Mesendoderm (in vitro differentiated cells): ENCODE measurements at regions not wholly inside any gene's neighbourhood (a gene's known extent, or its start where the extent isn't known, plus 50 kb on each side); places are given as distances from the start of the nearest gene placed in this dataset.

Experiments used
- DNase-seq: peaks from one replicate; pipeline ENCODE4 v3.0.0; 2013
- H2AK5ac ChIP-seq: 2 replicates; pipeline ENCODE4 v1.6.1; 2013; ENCODE audit warnings: low read length, inconsistent platforms
- H2BK120ac ChIP-seq: 2 replicates; pipeline ENCODE4 v1.6.1; 2013; ENCODE audit warnings: low read depth, mild to moderate bottlenecking, low read length, moderate library complexity, mixed read lengths
- H2BK15ac ChIP-seq: replicated peaks from 2 replicates; pipeline ENCODE4 v1.6.1; 2013; ENCODE audit warnings: low read depth, mild to moderate bottlenecking, moderate library complexity
- H2BK5ac ChIP-seq: 2 replicates; pipeline ENCODE4 v1.6.1; 2013; ENCODE audit warnings: low read length, inconsistent platforms
- H3K18ac ChIP-seq: 2 replicates; pipeline ENCODE4 v1.6.1; 2013; ENCODE audit warnings: mild to moderate bottlenecking, low read length, mixed read lengths
- H3K23ac ChIP-seq: one replicate; pipeline ENCODE4 v1.6.1; 2013; ENCODE audit warnings: low read length
- H3K27ac ChIP-seq: 2 replicates; pipeline ENCODE4 v1.5.1; 2013; ENCODE audit warnings: low read depth, mild to moderate bottlenecking, inconsistent platforms, low read length, moderate library complexity
- H3K27me3 ChIP-seq: 2 replicates; pipeline ENCODE4 v1.6.1; 2013; ENCODE audit warnings: low read length, control low read depth, mild to moderate bottlenecking, inconsistent platforms; ENCODE audit not compliant: insufficient read depth, poor library complexity
- H3K36me3 ChIP-seq: 2 replicates; pipeline ENCODE4 v1.6.1; 2013; ENCODE audit warnings: low read length, inconsistent platforms; ENCODE audit not compliant: control insufficient read depth, insufficient read depth
- H3K4ac ChIP-seq: one replicate; pipeline ENCODE4 v1.6.1; 2013; ENCODE audit warnings: low read depth, mild to moderate bottlenecking, low read length, moderate library complexity
- H3K4me1 ChIP-seq: 2 replicates; pipeline ENCODE4 v1.6.1; 2013; ENCODE audit warnings: low read depth, low read length, inconsistent platforms; ENCODE audit not compliant: control insufficient read depth
- H3K4me2 ChIP-seq: 2 replicates; pipeline ENCODE4 v1.6.1; 2013; ENCODE audit warnings: low read length
- H3K4me3 ChIP-seq: 2 replicates; pipeline ENCODE4 v1.5.1; 2013; ENCODE audit warnings: mild to moderate bottlenecking, low read length
- H3K56ac ChIP-seq: one replicate; pipeline ENCODE4 v1.6.1; 2013; ENCODE audit warnings: low read length
- H3K79me1 ChIP-seq: 2 replicates; pipeline ENCODE4 v1.6.1; 2013; ENCODE audit warnings: low read length, inconsistent platforms
- H3K79me2 ChIP-seq: 2 replicates; pipeline ENCODE4 v1.6.1; 2013; ENCODE audit warnings: mild to moderate bottlenecking, low read length; ENCODE audit not compliant: control insufficient read depth, insufficient read depth
- H3K9ac ChIP-seq: 2 replicates; pipeline ENCODE4 v1.6.1; 2013; ENCODE audit warnings: low read length, inconsistent platforms
- H4K5ac ChIP-seq: one replicate; pipeline ENCODE4 v1.6.1; 2013; ENCODE audit warnings: low read length
- H4K8ac ChIP-seq: one replicate; pipeline ENCODE4 v1.6.1; 2013; ENCODE audit warnings: low read depth, mild to moderate bottlenecking, control low read depth, low read length, moderate library complexity
- WGBS: extraction: QIAGEN DNeasy Blood & Tissue Kit; methylation state at CpG from one replicate; pipeline ENCODE4 v1.1.7; 2013; ENCODE audit warnings: low lambda C conversion rate, missing lambda C conversion rate; ENCODE audit not compliant: insufficient coverage; ENCODE audit errors: extremely low coverage; 5-methylcytosine and 5-hydroxymethylcytosine counted together

- Histone ChIP-seq H3K27ac (no peak overlapping the region), H3K56ac (no peak overlapping the region), H3K27me3 (no peaks in the 10 kb centered on the region), H2BK15ac (no peak overlapping the region), H3K79me2 (no peaks in the 10 kb centered on the region), H3K36me3 (no peaks in the 10 kb centered on the region), H3K79me1 (no peaks in the 10 kb centered on the region), H3K23ac (no peak overlapping the region), H2AK5ac (no peak overlapping the region), H3K4me1 (no peaks in the 10 kb centered on the region), H3K4me3 (no peak overlapping the region), H2BK120ac (no peak overlapping the region), H2BK5ac (no peak overlapping the region), H3K9ac (no peak overlapping the region), H3K4ac (no peak overlapping the region), H4K8ac (no peak overlapping the region), H4K5ac (no peak overlapping the region), H3K18ac (no peak overlapping the region), H3K4me2 (no peak overlapping the region)
- no peak for DNase-seq
- WGBS, result no CpG with 5 or more reads among the region's 4 CpGs
Measured at GRCh38 chr16:79456036-79456435, 144.5 kb downstream of the MAF start.

- H2BK120ac ChIP-seq, result no peak overlapping the region
- H4K5ac ChIP-seq, result no peak overlapping the region
- H3K27ac ChIP-seq, result no peak overlapping the region
- no peak overlapping the region for H3K23ac ChIP-seq
- no peak overlapping the region for H3K9ac ChIP-seq
- no peak overlapping the region for H2BK15ac ChIP-seq
- no peak overlapping the region for H3K4me3 ChIP-seq
- WGBS, result no CpG with 5 or more reads among the region's 8 CpGs
- H2BK5ac ChIP-seq, result no peak overlapping the region
- H3K79me2 ChIP-seq, result no peaks in the 10 kb centered on the region
- H3K4ac ChIP-seq, result no peak overlapping the region
- no peaks in the 10 kb centered on the region for H3K27me3 ChIP-seq
- no peak for DNase-seq
- H2AK5ac ChIP-seq, result no peak overlapping the region
- no peaks in the 10 kb centered on the region for H3K79me1 ChIP-seq
- no peaks in the 10 kb centered on the region for H3K36me3 ChIP-seq
- H3K18ac ChIP-seq, result no peak overlapping the region
- no peak overlapping the region for H4K8ac ChIP-seq
- H3K4me1 ChIP-seq, result no peaks in the 10 kb centered on the region
- no peak overlapping the region for H3K56ac ChIP-seq
- H3K4me2 ChIP-seq, result no peak overlapping the region
Measured at GRCh38 chr16:79452671-79453070, 147.9 kb downstream of the MAF start.

GRCh38 chr16:79451196-79451816 is 149.2 kb downstream of the MAF start:
- WGBS, result no CpG with 5 or more reads among the region's 4 CpGs
- Histone ChIP-seq H2BK15ac (no peak overlapping the region), H3K79me1 (no peaks in the 10 kb centered on the region), H3K23ac (no peak overlapping the region), H4K5ac (no peak overlapping the region), H3K56ac (no peak overlapping the region), H3K4me3 (no peak overlapping the region), H3K79me2 (no peaks in the 10 kb centered on the region), H3K18ac (no peak overlapping the region), H4K8ac (no peak overlapping the region), H2AK5ac (no peak overlapping the region), H3K4me2 (no peak overlapping the region), H3K27me3 (no peaks in the 10 kb centered on the region), H3K36me3 (no peaks in the 10 kb centered on the region), H3K4ac (no peak overlapping the region), H3K9ac (no peak overlapping the region), H3K27ac (no peak overlapping the region), H2BK5ac (no peak overlapping the region), H3K4me1 (no peaks in the 10 kb centered on the region), H2BK120ac (no peak overlapping the region)
- no peak for DNase-seq

- no peak for DNase-seq
- no peak overlapping the region for H3K4me2 ChIP-seq
- no peak overlapping the region for H3K4me3 ChIP-seq
- H3K23ac ChIP-seq, result no peak overlapping the region
- no peak overlapping the region for H3K18ac ChIP-seq
- no peak overlapping the region for H2BK120ac ChIP-seq
- no peak overlapping the region for H4K8ac ChIP-seq
- H3K4me1 ChIP-seq, result no peaks in the 10 kb centered on the region
- no peaks in the 10 kb centered on the region for H3K36me3 ChIP-seq
- H3K79me2 ChIP-seq, result no peaks in the 10 kb centered on the region
- H3K27me3 ChIP-seq, result no peaks in the 10 kb centered on the region
- H4K5ac ChIP-seq, result no peak overlapping the region
- no peak overlapping the region for H3K27ac ChIP-seq
- no peak overlapping the region for H3K56ac ChIP-seq
- no CpG with 5 or more reads among the region's 6 CpGs for WGBS
- H2AK5ac ChIP-seq, result no peak overlapping the region
- H3K4ac ChIP-seq, result no peak overlapping the region
- H2BK15ac ChIP-seq, result no peak overlapping the region
- H3K79me1 ChIP-seq, result no peaks in the 10 kb centered on the region
- H3K9ac ChIP-seq, result no peak overlapping the region
- H2BK5ac ChIP-seq, result no peak overlapping the region
Measured at GRCh38 chr16:79449900-79450299, 150.6 kb downstream of the MAF start.

GRCh38 chr16:79449067-79449769 is 151.3 kb downstream of the MAF start:
- no peaks in the 10 kb centered on the region for H3K4me1 ChIP-seq
- H3K36me3 ChIP-seq, result no peaks in the 10 kb centered on the region
- H3K4me3 ChIP-seq, result no peak overlapping the region
- no peak overlapping the region for H3K23ac ChIP-seq
- no CpG with 5 or more reads among the region's 10 CpGs for WGBS
- no peak overlapping the region for H2BK120ac ChIP-seq
- no peaks in the 10 kb centered on the region for H3K27me3 ChIP-seq
- no peak overlapping the region for H2BK15ac ChIP-seq
- no peak overlapping the region for H3K18ac ChIP-seq
- no peak overlapping the region for H3K4ac ChIP-seq
- DNase-seq, result no peak
- H4K5ac ChIP-seq, result no peak overlapping the region
- no peak overlapping the region for H3K27ac ChIP-seq
- no peaks in the 10 kb centered on the region for H3K79me1 ChIP-seq
- no peaks in the 10 kb centered on the region for H3K79me2 ChIP-seq
- H2BK5ac ChIP-seq, result no peak overlapping the region
- H4K8ac ChIP-seq, result no peak overlapping the region
- H3K9ac ChIP-seq, result no peak overlapping the region
- no peak overlapping the region for H3K56ac ChIP-seq
- H3K4me2 ChIP-seq, result no peak overlapping the region
- no peak overlapping the region for H2AK5ac ChIP-seq

- H3K79me1 ChIP-seq, result no peaks in the 10 kb centered on the region
- no peak for DNase-seq
- no peaks in the 10 kb centered on the region for H3K4me1 ChIP-seq
- H3K4ac ChIP-seq, result no peak overlapping the region
- no peak overlapping the region for H3K18ac ChIP-seq
- H3K27me3 ChIP-seq, result no peaks in the 10 kb centered on the region
- no peak overlapping the region for H2BK5ac ChIP-seq
- no peak overlapping the region for H4K5ac ChIP-seq
- no CpG with 5 or more reads among the region's 7 CpGs for WGBS
- no peak overlapping the region for H3K56ac ChIP-seq
- no peak overlapping the region for H3K27ac ChIP-seq
- H3K79me2 ChIP-seq, result no peaks in the 10 kb centered on the region
- H3K4me2 ChIP-seq, result no peak overlapping the region
- H3K9ac ChIP-seq, result no peak overlapping the region
- H3K36me3 ChIP-seq, result no peaks in the 10 kb centered on the region
- no peak overlapping the region for H4K8ac ChIP-seq
- H2AK5ac ChIP-seq, result no peak overlapping the region
- H3K4me3 ChIP-seq, result no peak overlapping the region
- no peak overlapping the region for H2BK120ac ChIP-seq
- H3K23ac ChIP-seq, result no peak overlapping the region
- no peak overlapping the region for H2BK15ac ChIP-seq
Measured at GRCh38 chr16:79444572-79444971, 156.0 kb downstream of the MAF start.
